ENCODE measurements at regions not wholly inside any gene's neighbourhood (a gene's known extent, or its start where the extent isn't known, plus 50 kb on each side); places are given as distances from the start of the nearest gene placed in this dataset.
A peak's percentile ranks its signal among the peaks of the same experiment; 100 is the strongest.
"Not testable (repeated sequence)": the region's sequence is repeated elsewhere in the genome, so short reads cannot be mapped to it uniquely, and the experiment has no call there.

- no peak for TF ChIP-seq CTCF (IDR thresholded peaks at IDR 0.05; ENCODE audit: extremely low read depth, missing control alignments)
- no peak for DNase-seq (ENCODE audit: low spot score)
Measured at GRCh38 chr10:3881622-3882021, 96.6 kb upstream of the KLF6 start.

GRCh38 chr10:3879073-3879472 lies 94.1 kb upstream of the KLF6 start:
- no peak for DNase-seq (ENCODE audit: low spot score)
- no peak for TF ChIP-seq CTCF (IDR thresholded peaks at IDR 0.05; ENCODE audit: extremely low read depth, missing control alignments)

- no peak for TF ChIP-seq CTCF (IDR thresholded peaks at IDR 0.05; ENCODE audit: extremely low read depth, missing control alignments)
Measured at GRCh38 chr10:3877211-3878000, 92.4 kb upstream of the KLF6 start.

GRCh38 chr10:3876350-3876962 lies 91.4 kb upstream of the KLF6 start:
- no peak for DNase-seq (ENCODE audit: low spot score)
- TF ChIP-seq CTCF (IDR thresholded peaks at IDR 0.05; ENCODE audit: extremely low read depth, missing control alignments): no peak

More at GRCh38 chr10:3877211-3878000, 92.4 kb upstream of the KLF6 start:
- no peak for DNase-seq (ENCODE audit: low spot score)

- TF ChIP-seq CTCF (IDR thresholded peaks at IDR 0.05; ENCODE audit: extremely low read depth, missing control alignments): no peak
- DNase-seq (ENCODE audit: low spot score): no peak
Measured at GRCh38 chr10:3875842-3876235, 90.8 kb upstream of the KLF6 start.

- TF ChIP-seq CTCF (IDR thresholded peaks at IDR 0.05; ENCODE audit: extremely low read depth, missing control alignments): no peak
- peak; percentile 57 for DNase-seq (ENCODE audit: low spot score)
Measured at GRCh38 chr10:3874990-3875841, 90.2 kb upstream of the KLF6 start.

- not testable (repeated sequence) for DNase-seq (ENCODE audit: low spot score)
Measured at GRCh38 chr10:3874610-3874989, 89.6 kb upstream of the KLF6 start.

Data from GM20000 (cell line).